GM13977 (cell line): ENCODE measurements at regions not wholly inside any gene's neighbourhood (a gene's known extent, or its start where the extent isn't known, plus 50 kb on each side); places are given as distances from the start of the nearest gene placed in this dataset.

Experiments
- DNase-seq: peaks from one replicate; pipeline ENCODE4 v3.0.0; 2012; ENCODE audit warnings: low spot score
- CTCF ChIP-seq: IDR thresholded peaks from 2 replicates; pipeline ENCODE4 v1.5.1; 2012; ENCODE audit warnings: mild to moderate bottlenecking, control low read depth; ENCODE audit not compliant: insufficient read depth; ENCODE audit errors: extremely low read depth, missing control alignments
- in situ Hi-C: fragments of 300-500 bp; cut with MboI; formaldehyde crosslinking; loops from one replicate; pipeline ENCODE4 v1.12.0; 2022; ENCODE audit warnings: low sequenced_read_pairs, low pct_unique_long_range_greater_than_20kb, mixed read lengths, inconsistent platforms; ENCODE audit not compliant: unreplicated experiment

DNA sequence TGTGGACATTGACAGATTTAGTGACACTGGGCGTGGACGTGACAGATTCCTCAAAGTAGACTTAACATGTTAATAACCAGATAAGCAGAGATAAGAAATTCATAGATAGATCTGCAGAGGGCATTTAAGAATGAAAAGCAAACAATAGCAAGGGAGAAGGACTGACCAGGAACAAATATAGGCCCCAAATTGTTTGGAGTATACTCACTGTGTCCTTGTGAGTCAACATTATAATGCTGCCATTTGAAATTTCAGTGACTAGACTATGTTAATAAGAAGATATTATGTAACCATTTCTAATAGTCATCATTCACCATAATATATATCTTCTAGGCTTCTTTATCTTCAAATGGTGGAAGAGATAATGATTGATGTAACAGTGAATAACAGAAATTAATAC is 78.1 kb upstream of the SLC38A11 start:
- in situ Hi-C loops, result no loop called here
- DNase-seq, result no peak
- no peak for TF ChIP-seq CTCF

GRCh38 chr2:165032559-165032958 is 77.2 kb upstream of the SLC38A11 start:
- in situ Hi-C loops, result no loop called here
- no peak for TF ChIP-seq CTCF
- no peak for DNase-seq

DNA sequence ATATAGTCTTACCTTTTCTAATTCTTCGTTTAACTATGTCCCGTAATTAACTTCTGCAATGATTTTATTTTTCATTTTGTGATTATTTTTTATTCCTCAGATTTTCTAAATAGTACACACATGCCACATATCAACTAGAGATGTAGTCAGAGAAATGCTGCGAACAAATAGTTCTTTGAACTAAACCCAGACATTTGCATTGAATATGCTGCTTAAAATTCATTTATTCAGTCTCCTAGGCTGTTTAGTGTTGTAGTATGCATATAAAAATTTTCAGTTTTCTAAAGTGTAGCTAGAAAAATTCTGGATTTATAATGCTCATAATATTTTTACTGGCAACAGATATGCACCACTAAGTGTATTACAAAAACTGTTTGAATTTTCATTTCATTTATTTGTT is 68.9 kb upstream of the SLC38A11 start:
- DNase-seq, result no peak
- TF ChIP-seq CTCF, result no peak
- in situ Hi-C loops, result loop anchor here (25.0 kb wide), 1 partner anchor 163 kb away; no protein-coding TSS in a partner anchor

- no peak for TF ChIP-seq CTCF
- no peak for DNase-seq
- in situ Hi-C loops, result loop anchor here (25.0 kb wide), 1 partner anchor 165 kb away; no protein-coding TSS in a partner anchor
Observed at GRCh38 chr2:165022781-165023180, 67.5 kb upstream of the SLC38A11 start.

DNA sequence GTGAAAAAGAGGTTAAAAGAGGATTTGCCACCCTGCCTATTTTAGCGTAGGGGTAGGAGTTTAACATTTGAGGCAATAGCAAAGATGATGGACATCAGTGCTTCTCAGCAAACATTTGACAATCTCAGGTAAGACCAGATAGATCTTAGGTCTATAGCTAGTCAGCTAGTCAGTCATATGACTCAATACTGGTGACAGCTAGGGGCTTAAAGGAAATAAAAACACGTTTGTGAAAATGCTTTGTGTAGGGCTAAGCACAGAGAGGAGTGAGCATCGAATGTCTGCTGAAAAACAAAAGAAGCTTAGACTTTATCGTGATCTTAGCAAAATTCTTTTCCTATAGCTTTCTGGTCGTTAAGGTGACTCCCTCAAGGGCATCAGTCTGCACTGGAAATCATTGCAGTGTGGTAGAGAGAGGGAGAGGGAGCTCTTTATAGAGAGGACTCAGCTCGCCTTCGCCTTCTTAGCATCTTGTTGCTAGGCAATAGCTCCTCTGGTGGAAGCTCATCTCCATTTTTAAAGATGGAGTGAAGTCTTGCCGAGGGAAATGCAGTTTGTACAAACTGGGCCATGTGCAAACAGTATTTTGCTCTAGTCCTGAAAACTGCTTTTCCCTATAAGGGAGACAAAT is 62.8 kb upstream of the SLC38A11 start:
- DNase-seq, result no peak
- no peak for TF ChIP-seq CTCF
- in situ Hi-C loops, result loop anchor here (25.0 kb wide), 1 partner anchor 169 kb away; no protein-coding TSS in a partner anchor

DNA sequence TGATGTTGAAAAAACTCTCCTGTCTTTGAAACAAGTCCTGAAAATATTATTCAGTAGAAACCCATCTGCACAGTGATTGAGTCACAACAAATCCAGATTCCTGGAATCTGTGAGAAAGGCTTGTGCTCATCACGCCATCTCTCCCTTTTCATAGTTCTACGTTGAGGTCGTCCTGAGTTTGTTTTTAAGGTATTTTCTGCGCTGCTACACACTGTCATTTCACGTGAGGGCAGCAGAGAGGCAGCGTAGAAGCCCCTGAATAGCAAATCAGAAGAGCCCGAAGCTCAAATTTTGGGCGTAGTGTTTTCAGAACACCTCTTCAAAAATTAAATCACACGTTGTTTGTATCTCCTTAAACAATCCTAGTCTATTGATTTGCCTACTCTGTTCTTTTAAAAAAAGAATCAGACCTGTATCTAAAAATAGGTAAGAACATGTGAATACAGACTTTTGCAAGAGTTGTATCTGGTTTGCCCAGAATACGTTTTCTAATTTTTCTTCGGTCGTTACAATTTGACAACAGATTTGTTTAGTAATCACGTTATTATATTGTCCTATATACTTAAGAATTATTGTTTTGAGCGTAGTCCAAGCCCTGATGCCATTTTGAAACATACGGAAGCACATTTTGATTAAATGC is 61.6 kb upstream of the SLC38A11 start:
- in situ Hi-C loops, result loop anchor here (25.0 kb wide), 1 partner anchor 170 kb away; no protein-coding TSS in a partner anchor
- peak; percentile 22 for DNase-seq
- TF ChIP-seq CTCF, result peak; percentile 58
